ENCODE measurements at regions not wholly inside any gene's neighbourhood (a gene's known extent, or its start where the extent isn't known, plus 50 kb on each side); places are given as distances from the start of the nearest gene placed in this dataset.
"Not testable (repeated sequence)": the region's sequence is repeated elsewhere in the genome, so short reads cannot be mapped to it uniquely, and the experiment has no call there.

DNA sequence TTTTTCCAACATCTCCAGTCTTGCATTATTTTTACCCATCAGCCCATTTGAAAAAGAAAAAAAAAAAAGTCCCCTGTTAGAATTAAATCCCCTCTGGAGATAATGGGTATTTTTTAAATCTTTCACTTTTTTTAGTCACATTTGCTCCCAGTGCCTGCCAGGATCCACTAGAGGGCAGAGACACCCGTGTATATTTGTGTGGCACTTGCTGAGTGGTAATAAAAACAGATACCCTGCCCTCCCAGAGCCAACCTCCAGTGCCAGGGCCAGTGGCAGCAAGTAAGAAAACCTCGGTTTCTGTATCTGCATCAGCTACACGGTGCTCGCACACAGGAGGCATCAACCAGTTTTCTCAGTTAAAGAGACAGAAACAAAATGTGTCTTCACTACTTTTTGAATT is 135.1 kb upstream of the DUSP22 start:
- TF ChIP-seq, protein P1, sequence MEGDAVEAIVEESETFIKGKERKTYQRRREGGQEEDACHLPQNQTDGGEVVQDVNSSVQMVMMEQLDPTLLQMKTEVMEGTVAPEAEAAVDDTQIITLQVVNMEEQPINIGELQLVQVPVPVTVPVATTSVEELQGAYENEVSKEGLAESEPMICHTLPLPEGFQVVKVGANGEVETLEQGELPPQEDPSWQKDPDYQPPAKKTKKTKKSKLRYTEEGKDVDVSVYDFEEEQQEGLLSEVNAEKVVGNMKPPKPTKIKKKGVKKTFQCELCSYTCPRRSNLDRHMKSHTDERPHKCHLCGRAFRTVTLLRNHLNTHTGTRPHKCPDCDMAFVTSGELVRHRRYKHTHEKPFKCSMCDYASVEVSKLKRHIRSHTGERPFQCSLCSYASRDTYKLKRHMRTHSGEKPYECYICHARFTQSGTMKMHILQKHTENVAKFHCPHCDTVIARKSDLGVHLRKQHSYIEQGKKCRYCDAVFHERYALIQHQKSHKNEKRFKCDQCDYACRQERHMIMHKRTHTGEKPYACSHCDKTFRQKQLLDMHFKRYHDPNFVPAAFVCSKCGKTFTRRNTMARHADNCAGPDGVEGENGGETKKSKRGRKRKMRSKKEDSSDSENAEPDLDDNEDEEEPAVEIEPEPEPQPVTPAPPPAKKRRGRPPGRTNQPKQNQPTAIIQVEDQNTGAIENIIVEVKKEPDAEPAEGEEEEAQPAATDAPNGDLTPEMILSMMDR (IDR thresholded peaks at IDR 0.05; ENCODE audit: control extremely low read depth, extremely low read depth, low read depth, missing control alignments): peak; percentile 38
- DNase-seq (ENCODE audit: extremely low spot score); POLR2A ChIA-PET: not testable (repeated sequence)
- CTCF ChIA-PET: interaction anchor here (1.0 to 2.4 kb wide), 3 partner anchors 9 to 60 kb away, joined by 3 to 7 read pairs (median 6); no protein-coding TSS in a partner anchor

DNA sequence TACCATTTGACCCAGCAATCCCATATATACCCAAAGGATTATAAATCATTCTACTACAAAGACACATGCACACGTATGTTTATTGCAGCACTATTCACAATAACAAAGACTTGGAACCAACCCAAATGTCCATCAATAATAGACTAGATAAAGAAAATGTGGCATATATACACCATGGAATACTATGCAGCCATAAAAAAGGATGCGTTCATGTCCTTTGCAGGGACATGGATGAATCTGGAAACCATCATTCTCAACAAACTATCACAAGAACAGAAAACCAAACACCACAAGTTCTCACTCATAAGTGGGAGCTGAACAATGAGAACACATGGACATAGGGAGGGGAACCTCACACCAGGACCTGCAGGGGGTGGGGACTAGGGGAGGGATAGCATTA is 130.6 kb upstream of the DUSP22 start:
- CTCF ChIA-PET, POLR2A ChIA-PET: not testable (repeated sequence)

DNA sequence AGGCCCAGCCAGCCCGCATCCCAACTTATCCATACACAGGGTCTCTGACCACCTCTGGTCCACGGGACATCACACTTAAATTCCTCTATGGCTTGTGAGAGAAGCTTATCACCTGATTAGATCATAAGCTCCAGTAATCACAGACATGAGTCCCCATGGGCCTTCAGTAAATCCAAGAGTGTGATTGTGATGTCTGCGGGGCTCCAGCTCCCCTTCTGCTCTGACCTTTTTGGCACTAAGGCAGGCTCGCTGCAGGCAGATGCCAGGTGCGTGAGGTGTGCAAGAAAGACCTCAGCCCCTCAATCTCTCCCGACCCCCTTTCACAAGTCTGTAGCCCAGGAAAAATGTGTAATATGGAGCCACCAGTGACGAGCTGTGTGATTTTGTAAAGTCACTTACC is 127.6 kb upstream of the DUSP22 start:
- no peak for DNase-seq (ENCODE audit: extremely low spot score)
- TF ChIP-seq, protein P1 (IDR thresholded peaks at IDR 0.05; ENCODE audit: control extremely low read depth, extremely low read depth, low read depth, missing control alignments): no peak
- CTCF ChIA-PET: interaction anchor here (0.9 to 1.7 kb wide), 4 partner anchors 8 to 16 kb away, joined by 3 to 9 read pairs (median 4); no protein-coding TSS in a partner anchor
- POLR2A ChIA-PET: no interaction called here

More for the DNA sequence above, 130.6 kb upstream of the DUSP22 start:
- not testable (repeated sequence) for DNase-seq (ENCODE audit: extremely low spot score)

DNA sequence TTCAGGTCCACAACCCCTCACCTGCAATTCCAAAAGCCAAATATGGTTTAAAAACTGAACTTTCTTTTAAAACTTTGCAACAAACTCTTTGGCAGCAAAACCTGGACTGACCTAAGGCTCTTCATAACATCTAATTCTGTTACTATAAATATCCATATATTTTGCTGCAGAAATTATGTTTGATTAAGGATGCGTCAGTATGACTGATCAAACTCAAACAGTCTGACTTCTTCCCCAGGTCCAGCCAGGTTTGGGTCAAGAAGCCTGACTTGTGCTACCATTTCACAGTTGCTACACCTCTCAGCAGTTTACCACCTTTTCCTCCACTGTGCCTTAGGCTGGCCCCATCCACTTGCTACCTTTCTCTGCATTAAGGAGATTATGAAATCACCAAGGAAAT is 127.0 kb upstream of the DUSP22 start:
- ChIA-PET CTCF (interaction anchor here (0.9 to 4.5 kb wide), 6 partner anchors 8 to 17 kb away, joined by 3 to 38 read pairs (median 7); no protein-coding TSS in a partner anchor), POLR2A (no interaction called here)
- TF ChIP-seq, protein P1 (IDR thresholded peaks at IDR 0.05; ENCODE audit: control extremely low read depth, extremely low read depth, low read depth, missing control alignments): no peak

DNA sequence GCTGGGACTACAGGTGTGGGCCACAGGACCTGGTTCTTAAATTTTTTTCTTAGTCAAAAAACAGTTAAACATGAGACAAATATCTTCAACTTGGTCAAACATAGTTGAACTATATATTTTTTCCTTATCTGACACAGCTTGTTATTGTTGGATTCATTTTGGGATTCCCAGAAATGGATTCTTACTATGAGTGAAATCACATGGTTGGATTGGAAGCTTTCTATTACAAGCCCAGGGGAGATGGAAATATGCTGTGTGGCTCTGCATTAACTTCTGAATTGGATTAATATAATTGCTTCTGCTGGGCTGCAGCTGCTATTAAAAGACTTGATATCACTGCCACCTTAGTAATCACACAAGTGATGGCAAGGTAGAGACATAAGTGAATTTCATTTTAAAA is 126.4 kb upstream of the DUSP22 start:
- ChIA-PET CTCF (interaction anchor here (4.5 kb wide), 2 partner anchors 11 to 16 kb away, joined by 29 to 38 read pairs; no protein-coding TSS in a partner anchor), POLR2A (interaction anchor here (0.6 kb wide), 1 partner anchor 225 kb away, joined by 5 read pairs; the partner anchor contains the start of gene IRF4)
- TF ChIP-seq, protein P1 (IDR thresholded peaks at IDR 0.05; ENCODE audit: control extremely low read depth, extremely low read depth, low read depth, missing control alignments): no peak
- DNase-seq (ENCODE audit: extremely low spot score): no peak

More for the DNA sequence above, 127.0 kb upstream of the DUSP22 start:
- no peak for DNase-seq (ENCODE audit: extremely low spot score)

DNA sequence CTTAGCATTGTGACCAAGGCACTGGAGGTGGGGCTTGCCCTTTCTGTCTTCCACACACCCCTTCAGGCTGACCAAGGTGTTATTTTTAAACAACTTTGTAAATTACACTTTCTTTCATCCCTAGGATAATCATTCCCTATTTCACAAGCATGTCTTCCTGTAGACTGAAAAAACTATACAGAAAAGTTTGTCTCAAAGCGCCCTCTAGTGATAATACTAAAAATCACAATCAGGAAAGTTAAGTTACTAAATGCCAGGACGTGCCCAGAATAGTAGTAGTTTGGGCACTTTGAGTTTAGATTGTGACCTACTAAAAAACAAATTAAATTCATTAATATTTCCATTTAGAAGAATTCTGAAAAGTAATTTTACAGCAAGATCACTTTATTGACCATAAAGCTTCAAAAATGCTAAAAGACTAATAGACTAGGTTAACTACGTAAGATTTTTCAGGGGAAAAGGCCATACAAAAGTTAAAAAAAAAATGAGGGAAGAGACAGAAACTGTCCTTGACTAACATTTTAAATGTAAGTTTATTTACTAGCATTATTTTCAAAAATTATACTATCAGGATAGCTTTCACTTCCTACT is 123.3 kb upstream of the DUSP22 start:
- DNase-seq (ENCODE audit: extremely low spot score): no peak
- ChIA-PET CTCF (interaction anchor here (0.7 to 4.5 kb wide), 12 partner anchors 10 to 215 kb away, joined by 3 to 38 read pairs (median 6); no protein-coding TSS in a partner anchor), POLR2A (no interaction called here)
- TF ChIP-seq, protein P1 (IDR thresholded peaks at IDR 0.05; ENCODE audit: control extremely low read depth, extremely low read depth, low read depth, missing control alignments): peak; percentile 49

DNA sequence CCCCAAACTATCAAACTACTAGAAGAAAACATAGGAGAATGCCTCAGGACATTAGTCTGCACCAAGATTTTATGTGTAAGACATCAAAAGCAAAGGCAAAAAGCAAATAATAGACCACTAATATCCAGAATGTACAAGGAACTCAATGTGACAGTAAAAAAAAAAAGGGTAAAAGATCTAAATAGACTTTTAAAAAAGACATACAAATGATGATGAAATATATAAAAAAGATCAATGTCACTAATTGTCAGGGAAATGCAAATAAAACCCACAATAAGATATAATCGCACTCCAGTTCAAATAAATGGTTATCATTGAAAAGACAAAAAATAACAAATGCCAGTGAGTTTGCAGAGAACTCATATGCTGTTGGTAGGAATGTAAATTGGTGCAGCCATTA is 118.3 kb upstream of the DUSP22 start:
- TF ChIP-seq, protein P1 (IDR thresholded peaks at IDR 0.05; ENCODE audit: control extremely low read depth, extremely low read depth, low read depth, missing control alignments): no peak
- ChIA-PET POLR2A (no interaction called here), CTCF (interaction anchor here (1.7 kb wide), 2 partner anchors 16 to 26 kb away, joined by 6 to 7 read pairs; no protein-coding TSS in a partner anchor)
- no peak for DNase-seq (ENCODE audit: extremely low spot score)
